ENCODE measurements at regions not wholly inside any gene's neighbourhood (a gene's known extent, or its start where the extent isn't known, plus 50 kb on each side); places are given as distances from the start of the nearest gene placed in this dataset.

DNA sequence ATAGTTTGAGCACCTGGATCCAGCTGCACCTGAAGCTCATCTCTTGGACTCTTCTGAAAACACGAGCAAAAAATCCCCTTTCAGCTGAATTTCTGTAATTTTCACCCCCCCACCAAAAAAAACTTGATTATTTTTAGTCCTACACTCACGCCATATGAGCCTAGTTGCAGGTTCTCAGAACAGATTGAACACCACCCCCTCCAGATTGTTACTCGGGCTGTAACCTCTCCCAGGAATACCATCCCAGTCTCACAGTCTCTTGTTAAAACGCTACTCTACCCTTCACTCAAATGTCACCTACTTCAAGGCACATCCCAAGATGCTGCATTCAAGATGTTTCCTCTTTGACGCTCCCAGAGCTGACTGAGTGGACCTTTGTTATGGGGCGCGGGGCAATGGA, 96.3 kb upstream of the PRDM11 start:
- H3K27ac ChIP-seq (replicated peaks), result peak overlapping the region; percentile 77
- TF ChIP-seq, protein P1, sequence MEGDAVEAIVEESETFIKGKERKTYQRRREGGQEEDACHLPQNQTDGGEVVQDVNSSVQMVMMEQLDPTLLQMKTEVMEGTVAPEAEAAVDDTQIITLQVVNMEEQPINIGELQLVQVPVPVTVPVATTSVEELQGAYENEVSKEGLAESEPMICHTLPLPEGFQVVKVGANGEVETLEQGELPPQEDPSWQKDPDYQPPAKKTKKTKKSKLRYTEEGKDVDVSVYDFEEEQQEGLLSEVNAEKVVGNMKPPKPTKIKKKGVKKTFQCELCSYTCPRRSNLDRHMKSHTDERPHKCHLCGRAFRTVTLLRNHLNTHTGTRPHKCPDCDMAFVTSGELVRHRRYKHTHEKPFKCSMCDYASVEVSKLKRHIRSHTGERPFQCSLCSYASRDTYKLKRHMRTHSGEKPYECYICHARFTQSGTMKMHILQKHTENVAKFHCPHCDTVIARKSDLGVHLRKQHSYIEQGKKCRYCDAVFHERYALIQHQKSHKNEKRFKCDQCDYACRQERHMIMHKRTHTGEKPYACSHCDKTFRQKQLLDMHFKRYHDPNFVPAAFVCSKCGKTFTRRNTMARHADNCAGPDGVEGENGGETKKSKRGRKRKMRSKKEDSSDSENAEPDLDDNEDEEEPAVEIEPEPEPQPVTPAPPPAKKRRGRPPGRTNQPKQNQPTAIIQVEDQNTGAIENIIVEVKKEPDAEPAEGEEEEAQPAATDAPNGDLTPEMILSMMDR (IDR thresholded peaks at IDR 0.05; ENCODE audit: borderline replicate concordance), result no peak
- peaks cover 49% of the 10 kb centered on the region for H3K4me1 ChIP-seq
- no peaks in the 10 kb centered on the region for H3K36me3 ChIP-seq
- no peak for DNase-seq
- H3K27me3 ChIP-seq (ENCODE audit: low read depth), result no peaks in the 10 kb centered on the region
- intact Hi-C loops (cut with micrococcal nuclease), result no loop called here
- H3K4me3 ChIP-seq, result no peak overlapping the region
- no peaks in the 10 kb centered on the region for H3K9me3 ChIP-seq (replicated peaks)

DNA sequence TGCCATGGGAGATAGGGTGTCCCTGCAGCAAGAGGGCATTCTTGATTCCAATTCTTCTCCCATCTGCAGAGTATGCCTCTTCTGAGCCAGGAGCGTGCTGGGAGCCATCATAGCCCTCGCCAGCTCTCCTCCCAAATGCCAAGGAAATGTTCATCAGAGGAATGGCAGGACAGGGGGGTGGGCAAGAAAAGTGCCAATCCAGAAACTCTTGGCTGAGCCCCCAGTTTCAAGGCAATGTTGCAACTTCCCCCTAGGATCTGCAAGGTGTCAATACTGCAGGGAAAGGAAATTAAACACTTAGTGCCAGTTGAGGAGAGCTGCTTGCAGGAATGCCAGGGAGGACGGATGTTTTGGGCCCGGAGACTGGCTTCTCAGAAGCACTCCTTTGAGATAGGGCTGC, 94.8 kb upstream of the PRDM11 start:
- Histone ChIP-seq H3K27me3 (ENCODE audit: low read depth) (no peaks in the 10 kb centered on the region), H3K4me3 (no peak overlapping the region), H3K9me3 (replicated peaks) (no peaks in the 10 kb centered on the region), H3K36me3 (no peaks in the 10 kb centered on the region), H3K4me1 (peaks cover 33% of the 10 kb centered on the region), H3K27ac (replicated peaks) (no peak overlapping the region)
- TF ChIP-seq, protein P1 (IDR thresholded peaks at IDR 0.05; ENCODE audit: borderline replicate concordance), result no peak
- intact Hi-C loops (cut with micrococcal nuclease), result no loop called here
- DNase-seq, result no peak

DNA sequence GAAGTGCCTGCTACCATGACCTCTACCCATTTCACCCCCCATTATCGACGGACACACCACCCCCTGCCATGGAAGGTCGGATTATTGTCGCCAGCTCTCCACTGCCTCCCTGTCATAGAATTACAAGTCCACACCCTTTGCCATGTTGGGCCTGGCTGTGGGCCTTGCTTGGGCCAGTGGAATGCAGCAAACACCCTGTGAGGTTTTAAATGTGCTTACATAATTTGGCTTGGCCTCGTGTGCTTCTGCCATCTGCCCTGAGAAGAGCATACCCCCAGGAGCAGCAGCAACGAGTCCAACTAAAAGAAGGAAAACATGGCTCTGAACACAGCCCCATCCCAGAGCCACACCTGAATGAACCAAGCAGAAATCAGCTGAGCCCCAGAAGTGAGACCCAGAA, 94.1 kb upstream of the PRDM11 start:
- Histone ChIP-seq H3K36me3 (no peaks in the 10 kb centered on the region), H3K4me3 (no peak overlapping the region), H3K27me3 (ENCODE audit: low read depth) (no peaks in the 10 kb centered on the region), H3K4me1 (peaks cover 26% of the 10 kb centered on the region), H3K9me3 (replicated peaks) (no peaks in the 10 kb centered on the region), H3K27ac (replicated peaks) (no peak overlapping the region)
- intact Hi-C loops (cut with micrococcal nuclease), result no loop called here
- TF ChIP-seq, protein P1 (IDR thresholded peaks at IDR 0.05; ENCODE audit: borderline replicate concordance), result no peak
- no peak for DNase-seq

DNA sequence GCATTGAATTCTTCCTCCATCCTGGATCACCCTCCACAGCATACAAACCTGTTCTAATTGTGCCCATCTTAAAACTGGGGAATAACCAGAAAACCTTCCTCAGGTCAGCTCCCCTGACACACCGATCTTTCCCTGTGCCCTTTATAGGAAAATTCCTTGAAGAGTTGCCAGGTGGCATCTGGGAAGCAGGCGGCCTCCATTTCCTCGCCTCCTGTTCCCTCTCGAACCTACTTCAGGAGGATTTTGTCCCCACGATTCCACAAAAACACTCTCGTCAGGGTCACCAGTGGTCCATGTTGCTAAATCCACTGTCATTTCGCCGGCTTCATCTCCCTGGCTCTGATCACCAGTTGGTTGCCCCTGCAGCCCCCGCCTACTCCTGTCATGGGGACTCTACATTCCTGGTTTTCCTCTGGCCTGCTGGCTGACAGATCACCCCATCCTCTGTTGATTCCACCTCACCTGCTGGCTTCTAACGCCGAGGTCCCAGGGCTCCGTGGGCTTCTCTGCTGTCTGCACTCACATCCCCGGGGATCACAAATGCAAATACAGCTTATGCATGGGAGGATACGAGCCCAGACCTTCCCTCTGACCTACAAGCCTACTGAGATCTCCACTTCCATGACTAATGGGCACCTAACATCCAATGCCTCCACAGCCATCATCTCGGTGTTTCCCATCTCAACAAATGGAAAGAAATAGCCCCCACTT, 92.5 kb upstream of the PRDM11 start:
- Histone ChIP-seq H3K36me3 (no peaks in the 10 kb centered on the region), H3K27ac (replicated peaks) (no peak overlapping the region), H3K9me3 (replicated peaks) (no peaks in the 10 kb centered on the region), H3K27me3 (ENCODE audit: low read depth) (no peaks in the 10 kb centered on the region), H3K4me3 (no peak overlapping the region), H3K4me1 (peaks cover 26% of the 10 kb centered on the region)
- TF ChIP-seq, protein P1 (IDR thresholded peaks at IDR 0.05; ENCODE audit: borderline replicate concordance), result no peak
- no peak for DNase-seq
- intact Hi-C loops (cut with micrococcal nuclease), result no loop called here

DNA sequence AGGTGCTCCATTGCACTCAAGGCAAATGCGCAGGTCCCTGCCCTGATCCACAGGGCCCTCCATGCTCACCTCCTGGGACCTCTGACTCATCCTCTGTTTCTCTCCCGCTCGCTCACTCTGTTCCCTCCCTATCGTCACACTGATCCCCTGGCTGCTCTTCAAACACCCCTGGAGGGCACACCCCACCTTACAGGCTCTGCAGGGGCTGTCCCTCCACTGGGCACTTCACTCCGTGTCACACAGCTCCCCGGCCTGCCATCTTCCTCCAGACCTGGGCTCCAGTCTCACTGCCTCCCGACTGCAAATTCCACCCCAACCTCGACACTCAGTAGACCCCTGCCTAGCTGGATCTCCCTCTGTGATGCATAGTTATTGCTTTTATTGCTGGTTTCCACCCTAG, 91.5 kb upstream of the PRDM11 start:
- H3K27ac ChIP-seq (replicated peaks), result no peak overlapping the region
- no peak for DNase-seq
- H3K36me3 ChIP-seq, result no peaks in the 10 kb centered on the region
- intact Hi-C loops (cut with micrococcal nuclease), result no loop called here
- H3K4me1 ChIP-seq, result peaks cover 20% of the 10 kb centered on the region
- TF ChIP-seq, protein P1 (IDR thresholded peaks at IDR 0.05; ENCODE audit: borderline replicate concordance), result no peak
- H3K4me3 ChIP-seq, result no peak overlapping the region
- no peaks in the 10 kb centered on the region for H3K9me3 ChIP-seq (replicated peaks)
- H3K27me3 ChIP-seq (ENCODE audit: low read depth), result no peaks in the 10 kb centered on the region

Data from left ventricle myocardium inferior (tissue), 1 donor.